GM19468 (cell line): ENCODE measurements at regions not wholly inside any gene's neighbourhood (a gene's known extent, or its start where the extent isn't known, plus 50 kb on each side); places are given as distances from the start of the nearest gene placed in this dataset.
"Not testable (repeated sequence)": the region's sequence is repeated elsewhere in the genome, so short reads cannot be mapped to it uniquely, and the experiment has no call there.

ENCODE experiments used
- ATAC-seq: cut with Tn5 transposase; IDR thresholded peaks from one replicate; pipeline ENCODE4 v1.9.1; 2021; ENCODE audit warnings: mild to moderate bottlenecking, moderate library complexity, moderate number of reproducible peaks; ENCODE audit not compliant: unreplicated experiment; ENCODE audit errors: extremely low read depth

GRCh38 chr19:28387507-28387906 lies 825.4 kb downstream of the UQCRFS1 start:
- ATAC-seq = no peak

- ATAC-seq = no peak
These were observed 826.5 kb downstream of the UQCRFS1 start for GRCh38 chr19:28386470-28386869.

- ATAC-seq = no peak
These were observed 826.9 kb downstream of the UQCRFS1 start for GRCh38 chr19:28386066-28386465.

GRCh38 chr19:28377077-28377476 lies 835.9 kb downstream of the UQCRFS1 start:
- no peak for ATAC-seq

GRCh38 chr19:28374971-28375370 lies 838.0 kb downstream of the UQCRFS1 start:
- no peak for ATAC-seq

GRCh38 chr19:28372576-28373247 lies 840.2 kb downstream of the UQCRFS1 start:
- ATAC-seq = no peak

GRCh38 chr19:28367146-28367545 lies 845.8 kb downstream of the UQCRFS1 start:
- ATAC-seq = no peak

GRCh38 chr19:28363254-28363653 lies 849.7 kb downstream of the UQCRFS1 start:
- ATAC-seq = no peak

GRCh38 chr19:28359431-28360414 lies 853.2 kb downstream of the UQCRFS1 start:
- ATAC-seq = no peak

- ATAC-seq = no peak
These were observed 854.3 kb downstream of the UQCRFS1 start for GRCh38 chr19:28358633-28359032.

GRCh38 chr19:28351761-28352160 lies 861.2 kb downstream of the UQCRFS1 start:
- ATAC-seq = no peak

- ATAC-seq = not testable (repeated sequence)
These were observed 861.6 kb downstream of the UQCRFS1 start for GRCh38 chr19:28351321-28351720.

- ATAC-seq = no peak
These were observed 862.3 kb downstream of the UQCRFS1 start for GRCh38 chr19:28350673-28351072.

- ATAC-seq = no peak
These were observed 862.9 kb downstream of the UQCRFS1 start for GRCh38 chr19:28350037-28350436.

GRCh38 chr19:28349604-28350003 lies 863.3 kb downstream of the UQCRFS1 start:
- ATAC-seq = no peak

GRCh38 chr19:28345811-28346210 lies 867.1 kb downstream of the UQCRFS1 start:
- ATAC-seq = no peak

- ATAC-seq = no peak
These were observed 871.1 kb downstream of the UQCRFS1 start for GRCh38 chr19:28341810-28342350.

- no peak for ATAC-seq
These were observed 878.5 kb downstream of the UQCRFS1 start for GRCh38 chr19:28334419-28334818.

- ATAC-seq = no peak
These were observed 879.0 kb downstream of the UQCRFS1 start for GRCh38 chr19:28333909-28334308.

GRCh38 chr19:28332886-28333285 lies 880.1 kb downstream of the UQCRFS1 start:
- ATAC-seq = no peak

- ATAC-seq = no peak
These were observed 880.6 kb downstream of the UQCRFS1 start for GRCh38 chr19:28332351-28332750.
